Keratinocyte (primary cell): ENCODE measurements at regions not wholly inside any gene's neighbourhood (a gene's known extent, or its start where the extent isn't known, plus 50 kb on each side); places are given as distances from the start of the nearest gene placed in this dataset.

Source experiments
- CTCF ChIP-seq, 3 experiments: IDR thresholded peaks in 1 of 3; conservative IDR thresholded peaks in 1 of 3; optimal IDR thresholded peaks in 1 of 3; 2 replicates in 2 of 3; 3 replicates in 1 of 3; pipeline versions ENCODE3 to v1.5.1; 2011; ENCODE audit warnings: low read length in 3 of 3, mild to moderate bottlenecking in 3 of 3, moderate library complexity in 2 of 3, control low read depth in 1 of 3, inconsistent platforms in 1 of 3; ENCODE audit not compliant: insufficient read depth in 2 of 3; ENCODE audit errors: extremely low read depth in 1 of 3
- EZH2 ChIP-seq: IDR thresholded peaks from one replicate; pipeline ENCODE4 v1.6.1; 2012; ENCODE audit warnings: inconsistent platforms, mild to moderate bottlenecking, low read length, moderate library complexity

GRCh38 chr21:38654580-38654979 lies 151.1 kb upstream of the ETS2 start:
- TF ChIP-seq CTCF (optimal IDR thresholded peaks at IDR 0.05 in 1 of 3, IDR thresholded peaks at IDR 0.05 in 1 of 3, conservative IDR thresholded peaks at IDR 0.05 in 1 of 3; ENCODE audit: extremely low read depth in 1 of 3, insufficient read depth in 2 of 3, low read length in 3 of 3): no peak
- TF ChIP-seq EZH2: no peak
